ENCODE measurements at regions not wholly inside any gene's neighbourhood (a gene's known extent, or its start where the extent isn't known, plus 50 kb on each side); places are given as distances from the start of the nearest gene placed in this dataset.

DNA sequence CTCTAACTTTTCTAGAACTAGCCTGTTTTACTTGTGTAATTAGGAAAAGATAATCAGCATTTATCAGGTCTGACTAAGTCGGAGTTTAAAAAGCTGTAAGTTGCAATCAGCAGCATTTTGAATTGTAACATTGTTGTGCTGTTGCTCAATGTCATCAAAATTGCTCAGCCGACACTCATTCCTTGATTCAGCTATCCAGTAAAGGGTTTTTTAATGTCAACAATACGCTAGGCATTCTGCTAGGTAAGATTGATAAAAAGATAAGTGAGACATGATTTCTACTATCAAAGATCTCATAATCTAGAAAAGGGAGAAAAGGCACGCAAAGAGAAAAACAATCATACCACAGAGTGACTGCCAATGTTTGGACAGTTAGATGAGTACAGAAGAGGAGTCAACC, 327.1 kb upstream of the CDH2 start:
- DNase-seq, result no peak
- intact Hi-C loops (cut with micrococcal nuclease), result no loop called here
- CTCF ChIA-PET (ENCODE audit: partially characterized antibody), result no interaction called here
- H3K36me3 ChIP-seq (ENCODE audit: insufficient read depth, low read length), result no peaks in the 10 kb centered on the region
- H3K9me3 ChIP-seq (ENCODE audit: control insufficient read depth in 1 of 2, low read length in 2 of 2), result no peaks in the 10 kb centered on the region
- H3K27ac ChIP-seq (ENCODE audit: low read depth, low read length), result no peak overlapping the region
- H3K4me3 ChIP-seq (ENCODE audit: low read length in 2 of 2), result no peak overlapping the region
- no peaks in the 10 kb centered on the region for H3K4me1 ChIP-seq (ENCODE audit: insufficient read depth, low read length)
- peak overlapping the region in 1 of 7 donors; percentile 2 for H3K27ac Mint-ChIP-seq
- no peaks in the 10 kb centered on the region for H3K4me1 Mint-ChIP-seq
- no peaks in the 10 kb centered on the region for H3K27me3 ChIP-seq (ENCODE audit: insufficient read depth, low read length)
- POLR2A ChIA-PET (ENCODE audit: partially characterized antibody), result no interaction called here
- no peaks in the 10 kb centered on the region for H3K36me3 Mint-ChIP-seq
- peaks cover 0 to 17% (median 8%) of the 10 kb centered on the region in 8 donors for H3K9me3 Mint-ChIP-seq
- no peaks in the 10 kb centered on the region for H3K27me3 Mint-ChIP-seq
- no peak overlapping the region for H3K4me3 Mint-ChIP-seq

DNA sequence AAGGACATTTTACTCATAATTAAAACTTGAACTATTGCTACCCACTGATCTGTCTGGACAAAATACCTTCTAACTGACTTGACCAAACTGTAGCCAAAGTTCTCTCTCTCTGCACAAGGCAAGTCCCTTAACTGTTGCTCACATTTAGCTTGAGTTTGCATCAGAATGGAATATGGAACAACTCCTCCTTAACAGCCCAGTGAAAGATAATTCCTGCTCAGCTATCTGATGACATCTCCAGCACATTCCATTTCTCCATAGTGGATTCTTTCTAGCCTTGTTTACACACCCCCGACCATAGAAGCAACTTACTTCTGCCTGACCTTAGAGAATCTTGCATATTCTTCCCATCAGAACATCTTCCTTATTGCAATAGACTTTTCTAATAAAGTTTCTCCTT, 317.2 kb upstream of the CDH2 start:
- Mint-ChIP-seq H3K9me3 (peaks cover 0 to 23% (median 13%) of the 10 kb centered on the region in 8 donors), H3K27me3 (no peaks in the 10 kb centered on the region), H3K4me3 (no peak overlapping the region), H3K27ac (no peak overlapping the region), H3K36me3 (no peaks in the 10 kb centered on the region), H3K4me1 (no peaks in the 10 kb centered on the region)
- Histone ChIP-seq H3K36me3 (ENCODE audit: insufficient read depth, low read length) (no peaks in the 10 kb centered on the region), H3K27ac (ENCODE audit: low read depth, low read length) (no peak overlapping the region), H3K9me3 (ENCODE audit: control insufficient read depth in 1 of 2, low read length in 2 of 2) (no peaks in the 10 kb centered on the region), H3K4me3 (ENCODE audit: low read length in 2 of 2) (no peak overlapping the region), H3K27me3 (ENCODE audit: insufficient read depth, low read length) (no peaks in the 10 kb centered on the region), H3K4me1 (ENCODE audit: insufficient read depth, low read length) (no peaks in the 10 kb centered on the region)
- DNase-seq, result no peak
- intact Hi-C loops (cut with micrococcal nuclease), result no loop called here
- CTCF ChIA-PET (ENCODE audit: partially characterized antibody), result no interaction called here
- POLR2A ChIA-PET (ENCODE audit: partially characterized antibody), result no interaction called here

DNA sequence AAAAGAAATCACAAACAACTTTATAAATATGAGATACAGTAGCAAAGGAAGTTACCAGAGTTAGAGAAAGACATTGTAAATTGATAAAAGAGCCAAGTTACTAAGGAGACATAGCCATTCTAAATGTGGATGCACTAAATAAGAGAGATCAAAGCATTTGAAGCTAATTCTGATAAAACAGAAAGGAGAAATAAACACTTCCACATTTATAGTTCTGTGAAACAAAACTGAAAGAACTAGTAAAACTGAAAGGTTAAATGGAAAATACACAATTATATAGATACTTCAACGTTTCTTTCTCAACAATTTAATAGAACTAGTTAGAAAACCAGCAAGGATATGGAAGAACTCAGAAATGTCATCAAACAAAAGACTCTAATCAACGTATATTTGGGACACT, 309.0 kb upstream of the CDH2 start:
- ChIA-PET POLR2A (ENCODE audit: partially characterized antibody) (no interaction called here), CTCF (ENCODE audit: partially characterized antibody) (no interaction called here)
- no peak overlapping the region for H3K27ac Mint-ChIP-seq
- Histone ChIP-seq H3K36me3 (ENCODE audit: insufficient read depth, low read length) (no peaks in the 10 kb centered on the region), H3K27ac (ENCODE audit: low read depth, low read length) (no peak overlapping the region), H3K27me3 (ENCODE audit: insufficient read depth, low read length) (no peaks in the 10 kb centered on the region), H3K9me3 (ENCODE audit: control insufficient read depth in 1 of 2, low read length in 2 of 2) (no peaks in the 10 kb centered on the region), H3K4me1 (ENCODE audit: insufficient read depth, low read length) (no peaks in the 10 kb centered on the region), H3K4me3 (ENCODE audit: low read length in 2 of 2) (no peak overlapping the region)
- H3K4me1 Mint-ChIP-seq, result no peaks in the 10 kb centered on the region
- no peaks in the 10 kb centered on the region for H3K36me3 Mint-ChIP-seq
- H3K27me3 Mint-ChIP-seq, result no peaks in the 10 kb centered on the region
- intact Hi-C loops (cut with micrococcal nuclease), result no loop called here
- H3K9me3 Mint-ChIP-seq, result peaks cover 0 to 37% (median 18%) of the 10 kb centered on the region in 8 donors
- H3K4me3 Mint-ChIP-seq, result no peak overlapping the region
- DNase-seq, result no peak

- peaks cover 0 to 34% (median 21%) of the 10 kb centered on the region in 8 donors for H3K9me3 Mint-ChIP-seq
- no peak overlapping the region for H3K4me3 Mint-ChIP-seq
- Histone ChIP-seq H3K4me1 (ENCODE audit: insufficient read depth, low read length) (no peaks in the 10 kb centered on the region), H3K36me3 (ENCODE audit: insufficient read depth, low read length) (no peaks in the 10 kb centered on the region), H3K9me3 (ENCODE audit: control insufficient read depth in 1 of 2, low read length in 2 of 2) (no peaks in the 10 kb centered on the region), H3K27me3 (ENCODE audit: insufficient read depth, low read length) (no peaks in the 10 kb centered on the region), H3K27ac (ENCODE audit: low read depth, low read length) (no peak overlapping the region), H3K4me3 (ENCODE audit: low read length in 2 of 2) (no peak overlapping the region)
- no peak overlapping the region for H3K27ac Mint-ChIP-seq
- POLR2A ChIA-PET (ENCODE audit: partially characterized antibody), result no interaction called here
- CTCF ChIA-PET (ENCODE audit: partially characterized antibody), result no interaction called here
- no peaks in the 10 kb centered on the region for H3K4me1 Mint-ChIP-seq
- H3K36me3 Mint-ChIP-seq, result no peaks in the 10 kb centered on the region
- no peak for DNase-seq
- intact Hi-C loops (cut with micrococcal nuclease), result no loop called here
- H3K27me3 Mint-ChIP-seq, result no peaks in the 10 kb centered on the region
Measured at GRCh38 chr18:28485210-28485801, 308.4 kb upstream of the CDH2 start.

DNA sequence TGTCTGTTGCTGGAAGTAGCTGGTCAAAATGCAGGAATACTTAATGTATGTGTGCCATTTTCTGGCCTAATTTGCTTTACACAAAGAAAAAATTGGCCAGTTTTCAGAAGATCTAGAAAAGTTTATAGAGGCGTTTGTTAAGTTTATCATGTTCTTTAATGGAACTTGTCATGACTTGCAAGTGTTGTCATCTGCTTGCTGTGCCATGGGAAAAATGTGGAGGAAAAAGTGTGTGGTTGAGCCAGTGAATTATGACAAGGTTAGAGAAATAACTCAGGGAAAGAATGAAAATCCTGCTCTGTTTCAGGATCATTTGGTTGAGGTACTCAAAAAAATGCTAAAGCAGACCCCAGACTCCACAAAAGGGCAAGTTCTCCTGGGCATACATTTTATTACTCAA, 301.6 kb upstream of the CDH2 start:
- H3K36me3 Mint-ChIP-seq, result no peaks in the 10 kb centered on the region
- intact Hi-C loops (cut with micrococcal nuclease), result no loop called here
- H3K9me3 Mint-ChIP-seq, result peaks cover 3 to 52% (median 26%) of the 10 kb centered on the region in 8 donors
- DNase-seq, result no peak
- H3K27ac ChIP-seq (ENCODE audit: low read depth, low read length), result no peak overlapping the region
- H3K9me3 ChIP-seq (ENCODE audit: control insufficient read depth in 1 of 2, low read length in 2 of 2), result peaks cover 0 to 9% of the 10 kb centered on the region in 2 donors
- no peaks in the 10 kb centered on the region for H3K27me3 ChIP-seq (ENCODE audit: insufficient read depth, low read length)
- no peaks in the 10 kb centered on the region for H3K27me3 Mint-ChIP-seq
- no peak overlapping the region for H3K27ac Mint-ChIP-seq
- CTCF ChIA-PET (ENCODE audit: partially characterized antibody), result no interaction called here
- H3K36me3 ChIP-seq (ENCODE audit: insufficient read depth, low read length), result no peaks in the 10 kb centered on the region
- H3K4me1 Mint-ChIP-seq, result no peaks in the 10 kb centered on the region
- POLR2A ChIA-PET (ENCODE audit: partially characterized antibody), result no interaction called here
- H3K4me3 Mint-ChIP-seq, result no peak overlapping the region
- no peaks in the 10 kb centered on the region for H3K4me1 ChIP-seq (ENCODE audit: insufficient read depth, low read length)
- no peak overlapping the region for H3K4me3 ChIP-seq (ENCODE audit: low read length in 2 of 2)

GRCh38 chr18:28476302-28476701, 299.4 kb upstream of the CDH2 start:
- peaks cover 3 to 51% (median 25%) of the 10 kb centered on the region in 8 donors for H3K9me3 Mint-ChIP-seq
- H3K4me1 ChIP-seq (ENCODE audit: insufficient read depth, low read length), result no peaks in the 10 kb centered on the region
- no peak overlapping the region for H3K27ac ChIP-seq (ENCODE audit: low read depth, low read length)
- peak overlapping the region in 1 of 7 donors; percentile 78 for H3K27ac Mint-ChIP-seq
- no peaks in the 10 kb centered on the region for H3K4me1 Mint-ChIP-seq
- intact Hi-C loops (cut with micrococcal nuclease), result no loop called here
- ChIA-PET CTCF (ENCODE audit: partially characterized antibody) (no interaction called here), POLR2A (ENCODE audit: partially characterized antibody) (interaction anchor here (0.6 kb wide), 1 partner anchor 47 kb away, joined by 3 read pairs; no protein-coding TSS in a partner anchor)
- no peak overlapping the region for H3K4me3 Mint-ChIP-seq
- no peak for DNase-seq
- H3K36me3 ChIP-seq (ENCODE audit: insufficient read depth, low read length), result no peaks in the 10 kb centered on the region
- H3K27me3 ChIP-seq (ENCODE audit: insufficient read depth, low read length), result no peaks in the 10 kb centered on the region
- H3K9me3 ChIP-seq (ENCODE audit: control insufficient read depth in 1 of 2, low read length in 2 of 2), result peaks cover 0 to 9% of the 10 kb centered on the region in 2 donors
- H3K4me3 ChIP-seq (ENCODE audit: low read length in 2 of 2), result no peak overlapping the region
- H3K27me3 Mint-ChIP-seq, result no peaks in the 10 kb centered on the region
- no peaks in the 10 kb centered on the region for H3K36me3 Mint-ChIP-seq

DNA sequence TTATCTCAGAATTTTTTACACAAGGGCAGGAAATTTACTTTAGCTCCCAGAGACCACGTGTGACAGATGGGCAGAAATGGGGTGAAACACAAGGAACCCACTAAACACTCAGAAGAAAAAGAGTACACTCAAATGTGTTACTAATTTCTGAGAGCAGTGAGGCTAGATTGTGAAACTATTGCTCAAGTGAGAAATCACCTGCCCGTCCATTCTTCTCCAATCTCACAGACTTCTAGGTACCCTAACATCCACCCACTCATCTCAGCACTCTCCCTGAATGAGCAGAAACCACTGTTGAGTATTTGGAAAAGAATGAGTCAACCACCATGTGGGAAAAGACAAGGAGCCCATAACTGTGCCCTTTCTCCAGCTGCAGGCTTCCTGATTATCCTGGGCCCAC, 293.0 kb upstream of the CDH2 start:
- no peak overlapping the region for H3K27ac Mint-ChIP-seq
- no peak overlapping the region for H3K4me3 ChIP-seq (ENCODE audit: low read length in 2 of 2)
- no peaks in the 10 kb centered on the region for H3K27me3 ChIP-seq (ENCODE audit: insufficient read depth, low read length)
- H3K27me3 Mint-ChIP-seq, result no peaks in the 10 kb centered on the region
- no peak for DNase-seq
- CTCF ChIA-PET (ENCODE audit: partially characterized antibody), result no interaction called here
- H3K9me3 ChIP-seq (ENCODE audit: control insufficient read depth in 1 of 2, low read length in 2 of 2), result no peaks in the 10 kb centered on the region
- intact Hi-C loops (cut with micrococcal nuclease), result no loop called here
- H3K36me3 ChIP-seq (ENCODE audit: insufficient read depth, low read length), result no peaks in the 10 kb centered on the region
- H3K36me3 Mint-ChIP-seq, result no peaks in the 10 kb centered on the region
- H3K4me1 ChIP-seq (ENCODE audit: insufficient read depth, low read length), result no peaks in the 10 kb centered on the region
- no peak overlapping the region for H3K27ac ChIP-seq (ENCODE audit: low read depth, low read length)
- POLR2A ChIA-PET (ENCODE audit: partially characterized antibody), result no interaction called here
- H3K4me1 Mint-ChIP-seq, result no peaks in the 10 kb centered on the region
- no peak overlapping the region for H3K4me3 Mint-ChIP-seq
- H3K9me3 Mint-ChIP-seq, result peaks cover 0 to 37% (median 16%) of the 10 kb centered on the region in 8 donors

DNA sequence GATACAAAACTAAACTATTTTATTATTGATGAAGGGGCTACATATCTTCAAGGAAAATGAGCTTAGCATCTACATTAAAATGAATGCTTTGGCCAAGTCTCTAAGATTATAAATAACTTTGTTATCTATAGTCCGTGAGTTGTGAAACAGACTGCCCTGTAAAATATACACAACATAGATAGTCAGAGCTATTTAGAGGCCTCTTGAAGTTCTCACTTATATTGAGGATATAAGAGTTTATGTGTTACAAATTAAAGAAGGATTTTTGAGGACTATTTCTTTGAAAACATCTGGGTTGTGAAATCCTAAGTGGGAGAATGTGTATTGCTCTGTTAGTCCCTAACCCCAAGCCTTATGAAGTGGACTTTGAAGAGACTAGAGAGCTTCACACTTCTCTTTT, 292.0 kb upstream of the CDH2 start:
- ChIA-PET CTCF (ENCODE audit: partially characterized antibody) (no interaction called here), POLR2A (ENCODE audit: partially characterized antibody) (no interaction called here)
- Histone ChIP-seq H3K27me3 (ENCODE audit: insufficient read depth, low read length) (no peaks in the 10 kb centered on the region), H3K36me3 (ENCODE audit: insufficient read depth, low read length) (no peaks in the 10 kb centered on the region), H3K27ac (ENCODE audit: low read depth, low read length) (no peak overlapping the region), H3K4me3 (ENCODE audit: low read length in 2 of 2) (no peak overlapping the region), H3K9me3 (ENCODE audit: control insufficient read depth in 1 of 2, low read length in 2 of 2) (no peaks in the 10 kb centered on the region), H3K4me1 (ENCODE audit: insufficient read depth, low read length) (no peaks in the 10 kb centered on the region)
- H3K27ac Mint-ChIP-seq, result no peak overlapping the region
- H3K36me3 Mint-ChIP-seq, result no peaks in the 10 kb centered on the region
- no peaks in the 10 kb centered on the region for H3K4me1 Mint-ChIP-seq
- intact Hi-C loops (cut with micrococcal nuclease), result no loop called here
- no peak overlapping the region for H3K4me3 Mint-ChIP-seq
- no peak for DNase-seq
- no peaks in the 10 kb centered on the region for H3K27me3 Mint-ChIP-seq
- peaks cover 2 to 27% (median 15%) of the 10 kb centered on the region in 8 donors for H3K9me3 Mint-ChIP-seq

Data from CD4-positive, alpha-beta memory T cell (primary cell).